ENCODE measurements at regions not wholly inside any gene's neighbourhood (a gene's known extent, or its start where the extent isn't known, plus 50 kb on each side); places are given as distances from the start of the nearest gene placed in this dataset.

- TF ChIP-seq JUNB (IDR thresholded peaks at IDR 0.05; ENCODE audit: unreplicated experiment), result no peak
- TF ChIP-seq STAT1 (IDR thresholded peaks at IDR 0.05; ENCODE audit: unreplicated experiment), result no peak
- TF ChIP-seq CREB1 (CRISPR knock-in tag; IDR thresholded peaks at IDR 0.05; ENCODE audit: low read depth), result no peak
- no peak for TF ChIP-seq NANOG (IDR thresholded peaks at IDR 0.05; ENCODE audit: borderline replicate concordance)
- no peak for TF ChIP-seq ZNF331 (CRISPR knock-in tag; IDR thresholded peaks at IDR 0.05; ENCODE audit: low read depth)
- TF ChIP-seq, protein P1, sequence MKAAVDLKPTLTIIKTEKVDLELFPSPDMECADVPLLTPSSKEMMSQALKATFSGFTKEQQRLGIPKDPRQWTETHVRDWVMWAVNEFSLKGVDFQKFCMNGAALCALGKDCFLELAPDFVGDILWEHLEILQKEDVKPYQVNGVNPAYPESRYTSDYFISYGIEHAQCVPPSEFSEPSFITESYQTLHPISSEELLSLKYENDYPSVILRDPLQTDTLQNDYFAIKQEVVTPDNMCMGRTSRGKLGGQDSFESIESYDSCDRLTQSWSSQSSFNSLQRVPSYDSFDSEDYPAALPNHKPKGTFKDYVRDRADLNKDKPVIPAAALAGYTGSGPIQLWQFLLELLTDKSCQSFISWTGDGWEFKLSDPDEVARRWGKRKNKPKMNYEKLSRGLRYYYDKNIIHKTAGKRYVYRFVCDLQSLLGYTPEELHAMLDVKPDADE (IDR thresholded peaks at IDR 0.05), result no peak
- no peak for TF ChIP-seq REST (IDR thresholded peaks at IDR 0.05; ENCODE audit: unreplicated experiment)
Observed at GRCh38 chr10:130935128-130935439, 376.4 kb downstream of the TCERG1L start (continued).

DNA sequence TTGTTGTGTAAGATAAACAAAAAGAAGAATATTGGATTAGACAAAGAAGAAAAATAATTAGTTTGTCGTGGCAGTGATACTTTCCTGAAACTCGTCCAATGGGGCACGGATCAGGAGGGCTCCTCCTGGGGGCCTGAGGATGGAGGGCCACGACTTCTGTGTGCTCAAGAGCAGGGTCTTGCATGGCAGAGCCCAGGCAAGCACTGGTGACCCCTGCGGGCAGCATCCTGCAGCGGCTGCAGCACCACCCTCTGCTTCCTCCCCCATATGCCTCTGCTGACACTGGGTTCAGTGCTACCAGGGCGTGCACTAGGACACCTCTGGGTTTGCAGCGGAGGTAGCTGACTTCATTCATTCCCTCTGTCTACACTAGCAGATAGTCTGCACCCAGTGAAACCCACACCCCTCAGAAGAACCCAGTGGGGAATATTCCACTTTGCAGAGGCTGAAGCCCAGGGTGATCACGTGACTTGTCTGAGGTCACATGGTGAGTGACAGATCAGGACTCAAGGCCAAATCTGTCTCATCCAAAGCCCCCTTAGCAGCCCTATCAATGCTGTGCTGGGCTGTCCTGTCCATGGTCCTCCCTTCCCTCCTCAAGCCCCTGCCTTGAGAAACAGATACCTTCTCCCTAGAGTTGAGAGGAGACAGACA, 375.5 kb downstream of the TCERG1L start:
- H3K27me3 Mint-ChIP-seq (ENCODE audit: insufficient read depth, low read depth, poor library complexity), result peaks cover 4% of the 10 kb centered on the region
- ATAC-seq, result peak; percentile 58
- Histone ChIP-seq H3K9me2 (ENCODE audit: insufficient read depth) (0 out of 2 replicates have a peak, but pooled peaks cover 3% of the 10 kb centered on the region), H3K27ac (ENCODE audit: low read depth) (no peak overlapping the region), H3K4me1 (ENCODE audit: insufficient read depth) (peaks cover 12% of the 10 kb centered on the region; the same call in 1 of the 2 replicates), H4K20me1 (replicated peaks; ENCODE audit: insufficient read depth) (no peaks in the 10 kb centered on the region), H3K36me3 (ENCODE audit: insufficient read depth) (no peaks in the 10 kb centered on the region), H3K4me3 (no peak overlapping the region), H3K27me3 (ENCODE audit: insufficient read depth) (no peaks in the 10 kb centered on the region), H3F3A (replicated peaks; ENCODE audit: low read depth) (no peaks in the 10 kb centered on the region), H2AFZ (no peak overlapping the region), H3K79me2 (replicated peaks; ENCODE audit: insufficient read depth) (no peaks in the 10 kb centered on the region), H3K4me2 (no peak overlapping the region)
- H3K9me3 Mint-ChIP-seq, result peaks cover 83% of the 10 kb centered on the region
- peaks cover 28% of the 10 kb centered on the region for H3K36me3 Mint-ChIP-seq (ENCODE audit: low read depth)
- H3K4me3 Mint-ChIP-seq, result no peak overlapping the region
- H3K4me1 Mint-ChIP-seq, result peaks cover 24% of the 10 kb centered on the region
- TF ChIP-seq ZNF462 (CRISPR knock-in tag; IDR thresholded peaks at IDR 0.05) (no peak), CREB1 (CRISPR knock-in tag; IDR thresholded peaks at IDR 0.05; ENCODE audit: low read depth) (no peak)
- TF ChIP-seq, protein P2, sequence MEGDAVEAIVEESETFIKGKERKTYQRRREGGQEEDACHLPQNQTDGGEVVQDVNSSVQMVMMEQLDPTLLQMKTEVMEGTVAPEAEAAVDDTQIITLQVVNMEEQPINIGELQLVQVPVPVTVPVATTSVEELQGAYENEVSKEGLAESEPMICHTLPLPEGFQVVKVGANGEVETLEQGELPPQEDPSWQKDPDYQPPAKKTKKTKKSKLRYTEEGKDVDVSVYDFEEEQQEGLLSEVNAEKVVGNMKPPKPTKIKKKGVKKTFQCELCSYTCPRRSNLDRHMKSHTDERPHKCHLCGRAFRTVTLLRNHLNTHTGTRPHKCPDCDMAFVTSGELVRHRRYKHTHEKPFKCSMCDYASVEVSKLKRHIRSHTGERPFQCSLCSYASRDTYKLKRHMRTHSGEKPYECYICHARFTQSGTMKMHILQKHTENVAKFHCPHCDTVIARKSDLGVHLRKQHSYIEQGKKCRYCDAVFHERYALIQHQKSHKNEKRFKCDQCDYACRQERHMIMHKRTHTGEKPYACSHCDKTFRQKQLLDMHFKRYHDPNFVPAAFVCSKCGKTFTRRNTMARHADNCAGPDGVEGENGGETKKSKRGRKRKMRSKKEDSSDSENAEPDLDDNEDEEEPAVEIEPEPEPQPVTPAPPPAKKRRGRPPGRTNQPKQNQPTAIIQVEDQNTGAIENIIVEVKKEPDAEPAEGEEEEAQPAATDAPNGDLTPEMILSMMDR (conservative IDR thresholded peaks at IDR 0.05; ENCODE audit: low read depth in 2 of 2), result peak in 1 of 2 experiments; percentile 33; a peak in 1 of 4 replicates
- TF ChIP-seq, protein P1 (IDR thresholded peaks at IDR 0.05), result no peak
- no peak overlapping the region for H3K27ac Mint-ChIP-seq
- no peak for DNase-seq (ENCODE audit: low spot score)

Measured in GM23338 (cell line).